DMS153 (cell line): ENCODE measurements at regions not wholly inside any gene's neighbourhood (a gene's known extent, or its start where the extent isn't known, plus 50 kb on each side); places are given as distances from the start of the nearest gene placed in this dataset.
A peak's percentile ranks its signal among the peaks of the same experiment; 100 is the strongest.

Source experiments
- DNase-seq: peaks from one replicate; lab custom pipeline; 2025; lab: John Stamatoyannopoulos, UW

GRCh38 chr1:83027511-83027910 is 971.4 kb downstream of the TTLL7 start:
- DNase-seq, result no peak

GRCh38 chr1:83026745-83027144 is 972.2 kb downstream of the TTLL7 start:
- no peak for DNase-seq

GRCh38 chr1:83024251-83024767 is 974.6 kb downstream of the TTLL7 start:
- DNase-seq, result no peak

- no peak for DNase-seq
These were observed 975.7 kb downstream of the TTLL7 start for GRCh38 chr1:83023212-83023611.

GRCh38 chr1:83022206-83022605 is 976.7 kb downstream of the TTLL7 start:
- DNase-seq, result no peak

- no peak for DNase-seq
These were observed 981.2 kb downstream of the TTLL7 start for GRCh38 chr1:83017701-83018100.

- peak; percentile 5 for DNase-seq
These were observed 981.7 kb downstream of the TTLL7 start for GRCh38 chr1:83017276-83017675.

- DNase-seq, result no peak
These were observed 982.5 kb downstream of the TTLL7 start for GRCh38 chr1:83016354-83016849.

GRCh38 chr1:83015163-83015562 is 983.8 kb downstream of the TTLL7 start:
- no peak for DNase-seq

- no peak for DNase-seq
These were observed 986.0 kb downstream of the TTLL7 start for GRCh38 chr1:83012950-83013349.

- DNase-seq, result no peak
These were observed 987.7 kb downstream of the TTLL7 start for GRCh38 chr1:83011265-83011664.

- no peak for DNase-seq
These were observed 992.7 kb downstream of the TTLL7 start for GRCh38 chr1:83006271-83006670.

GRCh38 chr1:83000286-83000685 is 998.6 kb downstream of the TTLL7 start:
- no peak for DNase-seq

GRCh38 chr1:82995951-82996350 is 1003.0 kb downstream of the TTLL7 start:
- no peak for DNase-seq

GRCh38 chr1:82994616-82995263 is 1004.2 kb downstream of the TTLL7 start:
- DNase-seq, result no peak

GRCh38 chr1:82991569-82991968 is 1007.4 kb downstream of the TTLL7 start:
- DNase-seq, result no peak

GRCh38 chr1:82979593-82980236 is 1019.2 kb downstream of the TTLL7 start:
- DNase-seq, result peak; percentile 92

GRCh38 chr1:82978461-82979324 is 1020.2 kb downstream of the TTLL7 start:
- no peak for DNase-seq

- DNase-seq, result no peak
These were observed 1025.9 kb downstream of the TTLL7 start for GRCh38 chr1:82972841-82973553.

- peak; percentile 6 for DNase-seq
These were observed 1029.6 kb downstream of the TTLL7 start for GRCh38 chr1:82969340-82969739.

- DNase-seq, result no peak
These were observed 1036.3 kb downstream of the TTLL7 start for GRCh38 chr1:82962658-82963057.
